GM10266 (cell line): ENCODE measurements at regions not wholly inside any gene's neighbourhood (a gene's known extent, or its start where the extent isn't known, plus 50 kb on each side); places are given as distances from the start of the nearest gene placed in this dataset.
"Not testable (repeated sequence)": the region's sequence is repeated elsewhere in the genome, so short reads cannot be mapped to it uniquely, and the experiment has no call there.

Experiments used
- DNase-seq: peaks from one replicate; pipeline ENCODE4 v3.0.0; 2012; ENCODE audit errors: extremely low spot score
- TF ChIP-seq, protein P1 (sequence below): IDR thresholded peaks from 2 replicates; pipeline ENCODE4 v1.5.1; 2012; ENCODE audit warnings: mild to moderate bottlenecking, low read depth; ENCODE audit not compliant: control insufficient read depth, insufficient read depth; ENCODE audit errors: missing control alignments

DNA sequence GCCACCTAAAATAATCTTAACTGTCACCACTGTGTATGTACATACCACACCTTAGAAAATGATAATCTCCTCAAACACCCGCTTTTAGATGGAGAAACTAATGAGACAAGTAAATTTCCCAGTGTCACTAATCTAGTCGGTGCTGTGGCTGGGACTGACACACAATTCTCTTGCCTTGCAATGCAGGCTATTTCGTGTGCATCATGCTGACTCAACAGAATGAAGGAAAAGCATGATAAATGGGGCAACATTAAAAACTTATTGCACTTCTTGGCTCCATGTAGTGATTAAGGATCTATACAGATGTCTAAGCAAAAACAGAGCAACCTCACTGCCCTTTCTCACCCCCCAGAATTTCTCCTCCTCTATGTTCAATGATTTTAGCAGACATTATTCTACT lies 677.9 kb downstream of the DTWD2 start:
- DNase-seq: no peak
- TF ChIP-seq, protein P1, sequence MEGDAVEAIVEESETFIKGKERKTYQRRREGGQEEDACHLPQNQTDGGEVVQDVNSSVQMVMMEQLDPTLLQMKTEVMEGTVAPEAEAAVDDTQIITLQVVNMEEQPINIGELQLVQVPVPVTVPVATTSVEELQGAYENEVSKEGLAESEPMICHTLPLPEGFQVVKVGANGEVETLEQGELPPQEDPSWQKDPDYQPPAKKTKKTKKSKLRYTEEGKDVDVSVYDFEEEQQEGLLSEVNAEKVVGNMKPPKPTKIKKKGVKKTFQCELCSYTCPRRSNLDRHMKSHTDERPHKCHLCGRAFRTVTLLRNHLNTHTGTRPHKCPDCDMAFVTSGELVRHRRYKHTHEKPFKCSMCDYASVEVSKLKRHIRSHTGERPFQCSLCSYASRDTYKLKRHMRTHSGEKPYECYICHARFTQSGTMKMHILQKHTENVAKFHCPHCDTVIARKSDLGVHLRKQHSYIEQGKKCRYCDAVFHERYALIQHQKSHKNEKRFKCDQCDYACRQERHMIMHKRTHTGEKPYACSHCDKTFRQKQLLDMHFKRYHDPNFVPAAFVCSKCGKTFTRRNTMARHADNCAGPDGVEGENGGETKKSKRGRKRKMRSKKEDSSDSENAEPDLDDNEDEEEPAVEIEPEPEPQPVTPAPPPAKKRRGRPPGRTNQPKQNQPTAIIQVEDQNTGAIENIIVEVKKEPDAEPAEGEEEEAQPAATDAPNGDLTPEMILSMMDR: no peak

DNA sequence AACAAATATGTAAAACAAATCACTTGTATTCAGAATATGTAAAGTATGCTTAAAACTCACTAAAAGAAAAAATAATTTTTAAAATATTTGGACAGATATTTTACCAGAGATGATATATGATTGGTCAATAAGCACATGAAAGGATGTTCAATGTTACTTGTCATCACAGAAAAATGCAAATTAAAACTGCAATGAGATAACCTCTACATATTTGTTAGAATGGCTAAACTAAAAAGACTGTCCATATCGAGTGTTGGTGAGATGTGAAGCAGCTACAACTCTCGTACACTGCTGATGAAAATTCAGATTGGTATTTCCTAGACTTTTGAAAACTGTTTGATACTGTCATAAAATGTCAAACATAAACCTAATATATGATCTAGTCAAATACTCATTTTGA lies 685.1 kb downstream of the DTWD2 start:
- TF ChIP-seq, protein P1: no peak
- DNase-seq: no peak

DNA sequence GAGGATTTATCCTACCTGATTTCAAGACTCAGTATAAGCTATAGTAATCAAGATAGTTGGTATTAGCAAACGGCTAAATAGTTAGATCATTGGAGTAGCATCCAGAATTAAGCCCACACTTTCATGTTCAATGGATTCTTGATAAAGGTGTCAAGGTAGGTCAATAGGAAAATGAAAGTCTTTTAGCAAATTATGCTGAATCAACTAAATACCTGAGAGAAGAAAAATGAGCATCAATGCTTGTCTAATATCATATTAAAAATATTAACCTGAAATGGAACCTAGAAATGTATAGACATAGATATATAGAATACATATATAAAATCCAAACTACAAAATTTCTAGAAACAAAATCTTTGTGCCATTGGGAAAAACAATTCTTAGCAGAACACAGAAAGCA lies 685.6 kb downstream of the DTWD2 start:
- TF ChIP-seq, protein P1: no peak
- DNase-seq: no peak

DNA sequence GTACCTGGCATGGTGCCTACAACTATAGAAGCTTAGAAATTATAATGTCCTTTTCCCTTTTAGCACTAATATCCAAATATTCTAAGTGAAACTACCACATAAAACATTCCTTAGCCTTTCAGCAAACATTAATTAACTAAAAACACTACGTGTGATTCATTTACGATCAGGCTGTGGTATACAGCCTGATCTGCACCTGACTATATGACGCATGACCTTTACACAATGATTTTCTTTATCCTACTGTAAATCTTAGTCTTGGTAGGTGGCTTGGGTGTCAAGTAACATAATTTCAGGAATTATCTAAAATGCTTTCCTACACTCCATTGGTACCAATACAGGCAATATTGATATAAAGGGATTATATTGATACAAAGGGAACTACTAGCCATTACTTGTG lies 686.7 kb downstream of the DTWD2 start:
- DNase-seq: no peak
- TF ChIP-seq, protein P1: no peak

DNA sequence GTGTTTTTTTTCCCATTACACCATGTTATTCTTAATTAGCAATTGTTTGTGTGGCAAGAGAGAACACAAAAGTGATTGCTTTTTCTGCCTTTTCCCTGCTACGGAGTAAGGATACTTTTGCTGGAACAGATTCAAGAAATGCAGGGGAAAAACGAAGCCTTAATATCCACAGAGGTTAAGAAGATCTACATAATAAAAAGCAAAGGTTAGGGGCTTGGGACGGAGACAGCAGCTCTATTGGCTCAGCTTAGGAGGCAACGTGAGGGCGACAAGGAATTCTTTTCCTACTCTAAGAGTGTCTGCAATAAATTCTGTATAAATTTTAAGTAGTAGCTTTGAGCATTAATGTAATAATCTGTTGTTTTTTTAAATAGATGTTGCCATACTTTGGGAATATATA lies 693.3 kb downstream of the DTWD2 start:
- no peak for DNase-seq
- TF ChIP-seq, protein P1: no peak

DNA sequence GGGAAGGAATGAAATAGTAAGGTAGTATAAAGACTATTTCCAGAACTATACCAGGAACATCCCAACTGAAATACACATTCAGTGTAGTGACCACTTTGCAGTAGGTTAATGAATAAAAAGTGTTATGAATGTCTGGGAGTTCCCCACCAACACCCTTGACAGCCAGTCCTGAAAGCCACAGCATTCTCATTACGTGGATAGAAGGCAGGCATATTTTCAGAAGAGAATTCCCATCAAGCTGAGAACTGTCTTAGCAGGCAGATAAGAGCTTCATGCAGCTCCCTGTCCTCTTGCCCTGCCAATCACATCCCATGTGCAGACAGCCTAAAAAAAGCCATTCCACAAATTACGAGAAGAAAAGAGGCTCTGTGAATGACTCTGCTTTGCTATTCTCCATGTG lies 695.0 kb downstream of the DTWD2 start:
- TF ChIP-seq, protein P1: no peak
- no peak for DNase-seq

DNA sequence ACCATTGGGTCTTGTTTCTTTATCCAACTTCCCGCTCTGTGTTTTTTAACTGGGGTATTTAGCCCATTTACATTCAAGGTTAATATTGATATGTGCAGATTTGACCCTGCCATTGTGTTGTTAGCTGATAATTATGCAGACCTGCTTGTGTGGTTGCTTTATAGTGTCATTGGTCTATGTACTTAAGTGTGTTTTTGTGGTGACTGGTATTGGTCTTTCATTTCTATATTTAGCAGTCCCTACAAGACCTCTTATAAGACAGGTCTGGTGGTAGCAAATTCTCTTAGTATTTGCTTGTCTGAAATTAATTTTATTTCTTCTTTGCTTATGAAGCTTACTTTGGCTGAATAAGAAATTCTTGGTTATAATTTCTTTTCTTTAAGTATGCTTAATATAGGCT lies 698.1 kb downstream of the DTWD2 start:
- DNase-seq: no peak
- TF ChIP-seq, protein P1: no peak

DNA sequence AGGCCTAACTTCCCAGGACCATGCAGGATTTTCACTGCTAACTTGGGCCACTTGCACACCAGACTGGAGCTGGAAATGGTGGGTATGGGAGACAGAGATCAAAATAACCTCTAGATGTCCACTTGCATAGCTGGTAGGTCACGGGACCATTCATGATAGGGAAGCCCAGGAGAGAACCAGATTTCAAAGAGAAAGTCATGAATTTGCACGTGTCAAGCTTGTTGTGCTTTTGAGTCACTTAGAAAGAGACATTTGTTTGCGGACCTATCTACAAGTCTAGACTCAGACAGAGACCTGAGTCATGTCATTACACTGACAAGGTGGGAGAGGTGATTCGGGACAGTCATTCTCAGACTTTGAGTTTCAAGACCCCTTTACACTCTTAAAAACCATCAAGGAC lies 704.1 kb downstream of the DTWD2 start:
- not testable (repeated sequence) for DNase-seq

DNA sequence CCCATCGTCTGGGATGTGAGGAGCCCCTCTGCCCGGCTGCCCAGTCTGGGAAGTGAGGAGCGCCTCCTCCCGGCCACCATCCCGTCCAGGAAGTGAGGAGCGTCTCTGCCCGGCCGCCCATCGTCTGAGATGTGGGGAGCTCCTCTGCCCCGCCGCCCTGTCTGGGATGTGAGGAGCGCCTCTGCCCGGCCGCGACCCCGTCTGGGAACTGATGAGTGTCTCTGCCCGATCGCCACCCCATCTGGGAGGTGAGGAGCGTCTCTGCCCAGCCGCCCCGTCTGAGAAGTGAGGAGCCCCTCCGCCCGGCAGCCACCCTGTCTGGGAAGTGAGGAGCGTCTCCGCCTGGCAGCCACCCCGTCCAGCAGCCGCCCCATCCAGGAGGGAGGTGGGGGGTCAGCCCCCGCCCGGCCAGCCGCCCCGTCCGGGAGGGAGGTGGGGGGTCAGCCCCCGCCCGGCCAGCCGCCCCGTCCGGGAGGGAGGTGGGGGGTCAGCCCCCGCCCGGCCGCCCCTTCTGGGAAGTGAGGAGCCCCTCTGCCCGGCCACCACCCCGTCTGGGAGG lies 705.8 kb downstream of the DTWD2 start:
- DNase-seq: not testable (repeated sequence)
